GM12878 (cell line): ENCODE measurements at regions not wholly inside any gene's neighbourhood (a gene's known extent, or its start where the extent isn't known, plus 50 kb on each side); places are given as distances from the start of the nearest gene placed in this dataset.

ENCODE experiments used
- ATAC-seq: fragments of 200-7000 bp; cut with Tn5 transposase; 3 replicates; pipeline ENCODE4 v1.9.1; 2020; ENCODE audit warnings: mild to moderate bottlenecking, moderate library complexity
- BruUV-seq: library from RNA; stranded (reverse); fragments of 400-500 nt; replicated peaks from 2 replicates; lab custom pipeline; 2021; lab: Mats Ljungman, UMichigan
- CTCF ChIA-PET: fragments of 300-600 bp; sonication (Branson Sonifier 250); formaldehyde crosslinking; extraction: SDS; loops from one replicate; lab custom pipeline; 2021; ENCODE audit warnings: inconsistent platforms; lab: Yijun Ruan, JAX
- POLR2A ChIA-PET: fragments of 350-600 bp; formaldehyde crosslinking; extraction: SDS; loops from one replicate; lab custom pipeline; 2021; ENCODE audit warnings: inconsistent platforms; lab: Charles Lee
- RAD21 ChIA-PET: fragments of 300-600 bp; sonication (Branson Sonifier 250); formaldehyde crosslinking; loops from one replicate; lab custom pipeline; 2023; ENCODE audit warnings: antibody characterized with exemption; ENCODE audit not compliant: unreplicated experiment; lab: Charles Lee
- SMC1A ChIA-PET: fragments of 300-600 bp; sonication (Branson Sonifier 250); formaldehyde crosslinking; loops from one replicate; lab custom pipeline; 2023; ENCODE audit not compliant: unreplicated experiment, uncharacterized antibody; lab: Charles Lee
- DNase-seq: peaks from one replicate; pipeline ENCODE4 v3.0.0-alpha.2; 2011; ENCODE audit warnings: low read depth, low spot score
- FAIRE-seq: peaks from 3 replicates; lab custom pipeline; 2011; peaks lifted over from hg19 to GRCh38; lab: Jason Lieb, UNC
- H2AFZ ChIP-seq: 2 replicates; pipeline ENCODE4 v1.6.0; 2011; ENCODE audit warnings: low read depth, low read length, control low read depth; ENCODE audit not compliant: control insufficient read depth
- H3K27ac ChIP-seq: 2 replicates; pipeline ENCODE4 v1.5.1; 2011; ENCODE audit warnings: control low read depth; ENCODE audit not compliant: control insufficient read depth, insufficient read depth
- H3K27me3 ChIP-seq, 2 experiments: replicated peaks in 1 of 2; 2 replicates each; pipeline versions ENCODE4 v1.6.0 to v1.6.1; 2011; ENCODE audit warnings: low read length in 1 of 2; ENCODE audit not compliant: control insufficient read depth in 2 of 2, insufficient read depth in 2 of 2
- H3K36me3 ChIP-seq, 2 experiments: 2 replicates each; pipeline ENCODE4 v1.5.1; 2011; ENCODE audit warnings: low read length in 1 of 2; ENCODE audit not compliant: control insufficient read depth in 2 of 2, insufficient read depth in 2 of 2
- H3K4me1 ChIP-seq: 2 replicates; pipeline ENCODE4 v1.6.1; 2011; ENCODE audit warnings: mild to moderate bottlenecking, low read length, moderate library complexity, mixed read lengths; ENCODE audit not compliant: control insufficient read depth, insufficient read depth
- H3K4me2 ChIP-seq: 2 replicates; pipeline ENCODE4 v1.6.0; 2011; ENCODE audit warnings: control low read depth; ENCODE audit not compliant: control insufficient read depth, insufficient read depth
- H3K4me3 ChIP-seq: fragments of 200-600 bp; sonication (generic); 2 replicates; pipeline ENCODE4 v1.5.1; 2016
- H3K79me2 ChIP-seq: 2 replicates; pipeline ENCODE4 v1.6.0; 2011; ENCODE audit warnings: low read length; ENCODE audit not compliant: control insufficient read depth, insufficient read depth
- H3K9ac ChIP-seq: 2 replicates; pipeline ENCODE4 v1.8.0; 2011; ENCODE audit warnings: low read length, control low read depth, mixed read lengths; ENCODE audit not compliant: control insufficient read depth, insufficient read depth
- H3K9me3 ChIP-seq: replicated peaks from 3 replicates; pipeline ENCODE4 v1.5.1; 2011; ENCODE audit warnings: mild to moderate bottlenecking, low read length; ENCODE audit not compliant: control insufficient read depth, insufficient read depth
- H4K20me1 ChIP-seq: 2 replicates; pipeline ENCODE4 v1.6.0; 2011; ENCODE audit not compliant: control insufficient read depth, insufficient read depth
- BACH1 ChIP-seq: fragments of 450-650 bp; IDR thresholded peaks from 2 replicates; pipeline ENCODE4 v1.6.1; 2017; ENCODE audit warnings: mild to moderate bottlenecking, borderline replicate concordance
- BHLHE40 ChIP-seq, 2 experiments: fragments of 450-650 bp in 1 of 2; IDR thresholded peaks; 2 replicates each; pipeline ENCODE4 v1.6.1; 2011 to 2017; ENCODE audit warnings: low read depth in 2 of 2, borderline replicate concordance in 1 of 2, improper control_type of control experiment in 1 of 2, low read length in 1 of 2, mild to moderate bottlenecking in 1 of 2
- BRCA1 ChIP-seq: IDR thresholded peaks from 2 replicates; pipeline ENCODE4 v1.6.1; 2011; ENCODE audit warnings: low read depth, low read length, improper control_type of control experiment
- EP300 ChIP-seq, 2 experiments: fragments of 150-350 bp in 1 of 2; IDR thresholded peaks; 2 replicates each; pipeline ENCODE4 v1.6.1; 2011 to 2012; ENCODE audit warnings: low read depth in 2 of 2, low read length in 2 of 2, borderline replicate concordance in 1 of 2, improper control_type of control experiment in 1 of 2, inconsistent platforms in 1 of 2; ENCODE audit not compliant: control insufficient read depth in 1 of 2
- GABPA ChIP-seq: IDR thresholded peaks from 2 replicates; pipeline ENCODE4 v1.6.1; 2014; ENCODE audit warnings: antibody characterized with exemption, low read depth, mild to moderate bottlenecking, inconsistent platforms
- GATAD2B ChIP-seq: fragments of 450-650 bp; conservative IDR thresholded peaks from 2 replicates; pipeline ENCODE4 v1.6.1; 2017; ENCODE audit warnings: low read depth, mild to moderate bottlenecking, moderate library complexity
- IKZF1 ChIP-seq: fragments of 450-650 bp; conservative IDR thresholded peaks from 2 replicates; pipeline ENCODE4 v1.6.1; 2017; ENCODE audit warnings: antibody characterized with exemption, mild to moderate bottlenecking
- MAX ChIP-seq: IDR thresholded peaks from 2 replicates; pipeline ENCODE4 v1.6.1; 2012; ENCODE audit warnings: low read depth, low read length, improper control_type of control experiment
- MEF2B ChIP-seq: fragments of 450-650 bp; IDR thresholded peaks from 2 replicates; pipeline ENCODE4 v1.6.1; 2018; ENCODE audit warnings: mild to moderate bottlenecking, moderate library complexity; ENCODE audit not compliant: partially characterized antibody, poor library complexity, severe bottlenecking
- NBN ChIP-seq: fragments of 450-650 bp; IDR thresholded peaks from 2 replicates; pipeline ENCODE4 v1.6.1; 2016
- NFIC ChIP-seq: IDR thresholded peaks from 2 replicates; pipeline ENCODE4 v1.6.1; 2012; ENCODE audit warnings: low read depth, mild to moderate bottlenecking, inconsistent platforms, low read length, moderate library complexity
- REST ChIP-seq: IDR thresholded peaks from 2 replicates; pipeline ENCODE4 v1.6.1; 2012; ENCODE audit warnings: mild to moderate bottlenecking, low read depth, low read length
- SIX5 ChIP-seq: IDR thresholded peaks from 2 replicates; pipeline ENCODE4 v1.6.1; 2011; ENCODE audit warnings: mild to moderate bottlenecking, low read depth, low read length, moderate library complexity; ENCODE audit not compliant: severe bottlenecking
- SKIL ChIP-seq: fragments of 450-650 bp; IDR thresholded peaks from 2 replicates; pipeline ENCODE4 v1.6.1; 2017; ENCODE audit warnings: mild to moderate bottlenecking, low read depth, inconsistent platforms; ENCODE audit not compliant: poor library complexity, severe bottlenecking
- SMAD1 ChIP-seq: fragments of 450-650 bp; IDR thresholded peaks from 2 replicates; pipeline ENCODE4 v1.6.1; 2018; ENCODE audit warnings: mild to moderate bottlenecking, low read depth; ENCODE audit not compliant: partially characterized antibody
- SMARCA5 ChIP-seq: fragments of 450-650 bp; IDR thresholded peaks from 2 replicates; pipeline ENCODE4 v1.6.1; 2017; ENCODE audit warnings: mild to moderate bottlenecking
- WGBS: methylation state at CpG from one replicate; pipeline ENCODE4 v1.1.6; 2016; ENCODE audit warnings: low lambda C conversion rate; ENCODE audit not compliant: insufficient replicate concordance, insufficient coverage; ENCODE audit errors: missing lambda C conversion rate; 5-methylcytosine and 5-hydroxymethylcytosine counted together
- in situ Hi-C: fragments of 300-500 bp; cut with MboI; formaldehyde crosslinking; loops from 9 replicates; pipeline ENCODE4 v1.14.3; 2018; ENCODE audit warnings: mixed read lengths
- intact Hi-C: fragments of 100-400 bp; cut with micrococcal nuclease; formaldehyde crosslinking; loops from one replicate; pipeline ENCODE4 v1.14.2; 2022; ENCODE audit not compliant: unreplicated experiment

- no peaks in the 10 kb centered on the region for H3K36me3 ChIP-seq
- no peaks in the 10 kb centered on the region for H3K9me3 ChIP-seq
- H3K9ac ChIP-seq: no peak overlapping the region
- ChIA-PET CTCF (interaction anchor here (0.6 to 2.0 kb wide), 9 partner anchors 11 to 912 kb away, joined by 3 to 12 read pairs (median 3); no protein-coding TSS in a partner anchor), SMC1A (interaction anchor here (0.7 to 2.8 kb wide), 16 partner anchors 10 to 629 kb away, joined by 3 to 14 read pairs (median 6); no protein-coding TSS in a partner anchor), RAD21 (interaction anchor here (0.7 to 2.7 kb wide), 10 partner anchors 11 to 358 kb away, joined by 3 to 13 read pairs (median 4); no protein-coding TSS in a partner anchor), POLR2A (interaction anchor here (1.0 to 1.4 kb wide), 2 partner anchors 9 to 78 kb away, joined by 4 read pairs; no protein-coding TSS in a partner anchor)
- BruUV-seq: no TSS peak
- no peaks in the 10 kb centered on the region for H3K4me1 ChIP-seq
- peak; percentile 96 for ATAC-seq
- FAIRE-seq: peak; percentile 35
- H4K20me1 ChIP-seq: no peaks in the 10 kb centered on the region
- H2AFZ ChIP-seq: no peak overlapping the region
- intact Hi-C loops (loop anchor here (10.0 kb wide), 1 partner anchor 526 kb away; no protein-coding TSS in a partner anchor), in situ Hi-C loops (no loop called here)
- no peaks in the 10 kb centered on the region for H3K27me3 ChIP-seq
- no peak overlapping the region for H3K27ac ChIP-seq
- DNase-seq: no peak
- no peak overlapping the region for H3K4me3 ChIP-seq
- 0% methylated on average over 1 of the region's 1 CpG for WGBS
- no peak overlapping the region for H3K4me2 ChIP-seq
- H3K79me2 ChIP-seq: no peaks in the 10 kb centered on the region
- TF ChIP-seq MAX (no peak), GATAD2B (peak; percentile 47; the same call in 1 of the 2 replicates), IKZF1 (peak; percentile 95), SIX5 (no peak), EP300 (IDR thresholded peaks at IDR 0.05; ENCODE audit: borderline replicate concordance in 1 of 2, control insufficient read depth in 1 of 2, low read depth in 2 of 2, low read length in 2 of 2) (peak; percentile 82 to 88; a peak in 2 of 4 replicates), BACH1 (peak; percentile 88; the same call in 1 of the 2 replicates), BRCA1 (no peak), SMAD1 (peak; percentile 77), GABPA (no peak), NBN (0 out of 2 replicates have a peak, but pooled peaks have one; percentile 74), SKIL (peak; percentile 73), NFIC (no peak), SMARCA5 (0 out of 2 replicates have a peak, but pooled peaks have one; percentile 55), REST (no peak), MEF2B (peak; percentile 75), BHLHE40 (IDR thresholded peaks at IDR 0.05; ENCODE audit: borderline replicate concordance in 1 of 2, low read depth in 2 of 2, low read length in 1 of 2) (peak; percentile 37 to 62; a peak in 1 of 4 replicates)
Observed at GRCh38 chr6:84411060-84411629, 183.7 kb upstream of the CEP162 start.
